ENCODE measurements at regions not wholly inside any gene's neighbourhood (a gene's known extent, or its start where the extent isn't known, plus 50 kb on each side); places are given as distances from the start of the nearest gene placed in this dataset.

DNA sequence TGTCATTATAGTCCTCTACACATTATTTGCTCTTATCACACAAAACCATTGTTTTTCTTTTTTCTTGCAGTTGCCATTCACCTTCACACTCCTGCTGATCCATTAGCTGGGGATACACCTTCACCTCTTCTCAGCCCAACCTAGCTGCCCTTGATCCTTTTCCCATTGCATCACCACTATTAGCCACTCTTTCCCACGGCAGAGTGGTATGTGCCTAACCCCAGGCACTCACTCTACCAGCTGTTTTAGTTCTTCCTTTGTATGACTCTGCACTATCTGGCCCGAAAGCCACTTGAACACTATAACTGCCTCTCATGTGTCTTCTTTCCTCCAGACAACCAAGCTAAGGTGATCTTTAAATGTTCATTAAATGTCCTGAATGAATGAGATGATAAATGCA is 145.4 kb upstream of the PIK3C3 start:
- no peak overlapping the region for H3K27ac ChIP-seq
- no peak for DNase-seq
- TF ChIP-seq POLR2A (IDR thresholded peaks at IDR 0.05) = no peak
- no peak for TF ChIP-seq CTCF (IDR thresholded peaks at IDR 0.05)

GRCh38 chr18:41805341-41805740 is 149.7 kb upstream of the PIK3C3 start:
- TF ChIP-seq CTCF (IDR thresholded peaks at IDR 0.05) = no peak
- TF ChIP-seq POLR2A (IDR thresholded peaks at IDR 0.05) = no peak
- Histone ChIP-seq H3K4me1 (no peaks in the 10 kb centered on the region), H3K4me3 (no peak overlapping the region), H3K9me3 (no peaks in the 10 kb centered on the region), H3K36me3 (no peaks in the 10 kb centered on the region), H3K27me3 (no peaks in the 10 kb centered on the region), H3K27ac (no peak overlapping the region)
- no peak for DNase-seq

More for the DNA sequence above, 145.4 kb upstream of the PIK3C3 start:
- Histone ChIP-seq H3K4me1 (no peaks in the 10 kb centered on the region), H3K27me3 (no peaks in the 10 kb centered on the region), H3K36me3 (no peaks in the 10 kb centered on the region), H3K4me3 (no peak overlapping the region), H3K9me3 (no peaks in the 10 kb centered on the region)

- no peaks in the 10 kb centered on the region for H3K4me1 ChIP-seq
- DNase-seq = no peak
- TF ChIP-seq CTCF (IDR thresholded peaks at IDR 0.05) (no peak), POLR2A (IDR thresholded peaks at IDR 0.05) (no peak)
- no peaks in the 10 kb centered on the region for H3K27me3 ChIP-seq
- H3K9me3 ChIP-seq = no peaks in the 10 kb centered on the region
- H3K36me3 ChIP-seq = no peaks in the 10 kb centered on the region
- H3K4me3 ChIP-seq = no peak overlapping the region
- no peak overlapping the region for H3K27ac ChIP-seq
Measured at GRCh38 chr18:41798879-41799278, 156.2 kb upstream of the PIK3C3 start.

DNA sequence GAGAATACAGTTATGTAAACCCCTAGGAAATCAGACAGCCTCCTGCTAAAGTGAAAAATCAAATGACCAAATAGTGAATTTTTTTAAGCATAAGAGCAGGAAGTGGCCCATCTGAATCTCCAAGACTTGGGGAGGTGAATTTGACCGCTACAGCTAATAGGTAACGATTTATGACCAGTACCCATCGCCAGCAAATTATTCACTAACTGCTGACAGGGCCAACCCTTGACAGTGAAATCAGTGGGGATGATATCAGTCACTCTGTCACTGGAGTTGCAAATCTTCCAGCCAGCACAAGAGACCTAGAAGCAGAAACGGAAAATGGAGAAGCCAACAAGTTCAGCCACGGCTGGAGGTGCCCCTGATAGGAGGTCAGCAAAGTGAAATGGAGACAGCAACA is 164.3 kb upstream of the PIK3C3 start:
- H3K4me1 ChIP-seq = no peaks in the 10 kb centered on the region
- TF ChIP-seq CTCF (IDR thresholded peaks at IDR 0.05) = no peak
- no peak for TF ChIP-seq POLR2A (IDR thresholded peaks at IDR 0.05)
- no peak for DNase-seq

DNA sequence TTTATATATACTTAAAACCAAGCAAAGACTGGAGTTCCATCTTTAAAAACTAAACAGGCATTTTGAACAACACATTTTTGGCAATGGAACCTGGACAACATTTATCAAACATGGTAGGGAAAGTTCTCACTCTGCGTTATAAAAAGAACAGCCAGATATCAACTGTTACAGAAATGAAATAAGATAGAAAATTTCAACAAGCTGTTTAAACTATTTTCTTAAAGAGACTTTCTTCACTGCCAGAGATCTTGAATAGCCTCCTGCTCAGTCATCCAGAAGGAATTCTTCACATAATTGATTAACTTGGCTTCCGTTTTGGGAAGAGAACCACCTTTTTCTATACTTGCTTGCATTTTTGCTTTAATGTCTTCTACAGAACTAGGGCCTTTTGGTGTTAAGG is 166.0 kb upstream of the PIK3C3 start:
- Histone ChIP-seq H3K9me3 (no peaks in the 10 kb centered on the region), H3K36me3 (no peaks in the 10 kb centered on the region)

More for the DNA sequence above, 164.3 kb upstream of the PIK3C3 start:
- Histone ChIP-seq H3K36me3 (no peaks in the 10 kb centered on the region), H3K27ac (no peak overlapping the region), H3K4me3 (no peak overlapping the region), H3K27me3 (no peaks in the 10 kb centered on the region), H3K9me3 (no peaks in the 10 kb centered on the region)

More for the DNA sequence above, 166.0 kb upstream of the PIK3C3 start:
- Histone ChIP-seq H3K27ac (no peak overlapping the region), H3K4me1 (no peaks in the 10 kb centered on the region), H3K27me3 (no peaks in the 10 kb centered on the region), H3K4me3 (no peak overlapping the region)
- no peak for TF ChIP-seq POLR2A (IDR thresholded peaks at IDR 0.05)
- TF ChIP-seq CTCF (IDR thresholded peaks at IDR 0.05) = no peak
- no peak for DNase-seq

All from Peyer's patch (tissue), 4 donors.